HG03575 (cell line): ENCODE measurements at regions not wholly inside any gene's neighbourhood (a gene's known extent, or its start where the extent isn't known, plus 50 kb on each side); places are given as distances from the start of the nearest gene placed in this dataset.
A peak's percentile ranks its signal among the peaks of the same experiment; 100 is the strongest.

Source experiments
- ATAC-seq: cut with Tn5 transposase; IDR thresholded peaks from one replicate; pipeline ENCODE4 v1.9.1; 2021; ENCODE audit not compliant: unreplicated experiment, insufficient number of reproducible peaks, low FRiP score; ENCODE audit errors: extremely low read depth

DNA sequence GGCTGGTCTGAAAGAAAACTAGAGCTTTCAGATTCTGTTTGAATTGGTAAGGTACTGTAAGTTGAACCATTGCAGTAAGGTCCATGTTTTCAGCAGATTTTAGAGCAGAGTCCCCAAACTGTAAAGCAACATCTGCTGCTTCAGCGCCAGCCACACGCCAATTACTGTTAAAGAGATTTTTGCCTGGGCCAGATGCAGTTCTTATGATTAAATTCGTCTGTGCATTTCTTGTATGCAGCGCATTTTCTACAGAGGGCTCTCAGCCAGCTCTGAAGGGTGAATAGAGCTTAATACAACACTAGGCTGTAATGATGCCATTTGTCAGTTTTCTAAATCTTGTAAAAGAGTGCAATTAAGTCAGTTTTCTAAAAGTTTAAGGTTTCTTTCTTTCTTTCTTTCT lies 246.3 kb downstream of the COX7C start:
- ATAC-seq = no peak

DNA sequence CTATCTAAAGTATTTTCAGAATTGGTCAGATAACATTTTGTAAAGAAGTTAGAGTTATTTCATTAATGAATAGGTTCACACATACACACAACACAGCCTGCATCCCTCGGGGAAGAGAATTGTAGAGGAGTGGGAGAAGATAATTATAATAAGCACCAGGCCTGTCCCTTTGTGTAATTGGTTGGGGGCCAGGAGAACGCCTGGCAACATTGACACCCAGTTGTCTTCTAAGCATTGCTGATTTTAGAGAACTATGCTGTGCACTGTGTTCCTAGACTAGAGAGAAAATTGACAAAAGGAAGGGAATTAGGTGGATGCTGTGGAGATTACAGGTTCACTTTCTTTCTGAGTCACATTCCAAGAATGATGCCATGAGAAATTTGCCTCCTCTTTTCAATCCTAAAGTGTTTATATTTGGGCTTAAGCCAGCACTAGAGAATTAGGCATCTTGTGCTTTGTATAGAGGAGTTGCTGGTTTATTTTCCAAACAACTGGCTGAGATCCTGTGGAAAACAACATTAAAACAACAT lies 247.6 kb downstream of the COX7C start:
- ATAC-seq = no peak

DNA sequence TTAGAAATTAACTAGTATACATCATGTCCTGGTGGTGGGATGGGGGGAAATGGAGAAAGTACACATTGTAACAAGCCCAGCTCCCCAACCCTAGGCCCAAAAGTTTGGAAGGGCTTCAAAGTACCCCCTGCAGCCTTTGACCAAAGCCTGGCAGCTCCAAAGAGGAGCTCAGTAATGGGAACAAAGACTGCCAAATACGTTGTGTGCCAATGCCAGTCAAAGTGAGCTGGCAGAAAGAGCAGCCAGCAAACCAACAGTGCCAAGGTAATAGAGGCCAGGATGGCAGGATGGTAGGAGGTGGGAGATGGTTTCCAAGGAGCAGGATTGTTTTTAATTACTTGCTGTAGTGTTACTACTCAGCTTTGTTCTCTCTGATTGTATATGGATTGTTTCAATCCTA lies 248.3 kb downstream of the COX7C start:
- no peak for ATAC-seq

DNA sequence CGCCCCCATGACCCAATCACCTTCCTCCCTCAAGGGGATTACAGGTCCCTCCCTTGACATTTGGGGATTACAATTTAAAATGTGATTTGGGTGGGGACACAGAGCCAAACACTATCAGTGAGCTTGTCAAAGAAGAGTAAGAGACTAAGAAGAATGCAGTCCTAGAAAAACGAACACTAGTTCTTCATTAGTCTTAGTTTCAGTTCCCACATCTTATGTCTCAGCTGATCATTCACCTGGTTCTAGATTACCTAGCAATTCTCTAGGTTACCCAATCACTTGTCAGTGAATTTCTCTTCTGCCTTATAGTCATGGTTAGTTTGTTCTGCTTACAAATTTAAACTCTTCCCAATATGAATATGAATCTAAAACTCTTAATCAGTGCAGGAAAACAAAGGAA lies 251.5 kb downstream of the COX7C start:
- ATAC-seq = no peak

DNA sequence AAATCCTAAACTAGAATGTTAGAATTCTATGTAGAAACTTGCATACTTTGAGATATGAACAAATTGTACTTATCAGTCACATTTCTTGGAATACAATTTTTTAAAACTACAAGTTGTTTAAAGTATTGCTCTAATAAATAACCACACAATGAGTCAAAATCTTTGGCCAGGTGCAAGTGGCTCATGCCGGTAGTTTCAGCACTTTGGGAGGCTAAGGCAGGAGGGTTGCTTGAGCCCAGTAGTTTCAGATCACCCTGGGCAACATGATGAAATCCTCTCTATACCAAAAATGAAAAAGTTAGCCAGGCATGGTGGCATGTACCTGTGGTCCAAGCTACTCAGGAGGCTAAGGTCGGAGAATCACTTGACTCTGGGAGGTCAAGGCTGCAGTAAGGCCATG lies 257.8 kb downstream of the COX7C start:
- ATAC-seq = no peak

DNA sequence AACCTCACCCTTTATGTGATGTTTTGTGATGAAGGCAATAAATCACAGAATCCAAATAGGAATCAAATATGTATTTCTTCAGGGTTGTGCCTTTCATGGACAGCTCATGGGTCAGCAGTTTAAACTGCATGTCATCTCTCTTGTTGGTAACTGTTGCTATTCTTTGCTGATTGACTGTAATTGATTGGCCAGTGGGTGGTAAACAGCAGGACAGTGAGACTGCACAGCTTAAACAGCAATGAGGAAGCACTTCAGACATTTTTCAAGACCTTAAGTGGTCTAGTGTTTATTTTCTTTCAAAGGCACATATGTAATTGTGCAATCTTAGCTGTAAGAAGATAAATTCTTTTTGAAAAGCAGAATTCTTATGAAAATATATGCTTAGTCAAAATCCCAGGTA lies 260.5 kb downstream of the COX7C start:
- no peak for ATAC-seq

DNA sequence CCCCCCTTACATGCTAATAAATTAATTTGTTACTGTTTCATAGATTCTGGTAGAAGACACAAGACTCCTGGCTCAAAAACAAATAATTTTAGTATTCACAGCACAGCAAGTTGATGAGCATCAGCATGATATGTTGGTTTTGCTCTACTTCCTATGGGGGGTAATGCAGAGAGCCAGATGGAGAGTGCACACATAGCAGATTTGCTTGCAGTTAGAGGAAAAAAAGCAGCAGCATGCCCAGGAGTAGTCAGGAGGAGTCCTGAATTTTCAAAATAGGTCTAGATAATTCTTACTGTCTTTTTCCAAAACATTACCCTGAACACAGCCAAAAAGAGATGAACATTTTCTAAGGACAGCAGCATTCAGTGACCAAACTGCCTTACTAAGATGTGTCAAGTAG lies 261.3 kb downstream of the COX7C start:
- no peak for ATAC-seq

DNA sequence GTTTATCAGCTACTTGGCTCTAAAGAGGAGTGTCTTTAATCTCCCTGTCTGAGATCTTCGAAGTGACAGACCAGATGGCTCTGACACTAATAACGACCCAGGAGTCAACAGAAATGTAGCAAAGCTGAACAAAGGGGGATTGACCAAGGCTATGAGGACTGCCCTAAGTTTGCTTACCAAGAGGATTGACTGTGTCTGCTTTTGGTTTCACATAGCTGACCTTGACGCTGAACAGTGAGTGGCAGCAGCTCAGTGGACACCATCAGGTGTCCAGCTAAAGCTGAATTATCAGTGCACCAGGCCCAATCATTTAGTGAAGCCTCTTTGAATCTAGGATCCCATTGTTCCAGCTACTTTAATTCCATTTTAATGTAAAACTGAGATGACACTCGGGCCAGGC lies 262.6 kb downstream of the COX7C start:
- ATAC-seq = no peak

DNA sequence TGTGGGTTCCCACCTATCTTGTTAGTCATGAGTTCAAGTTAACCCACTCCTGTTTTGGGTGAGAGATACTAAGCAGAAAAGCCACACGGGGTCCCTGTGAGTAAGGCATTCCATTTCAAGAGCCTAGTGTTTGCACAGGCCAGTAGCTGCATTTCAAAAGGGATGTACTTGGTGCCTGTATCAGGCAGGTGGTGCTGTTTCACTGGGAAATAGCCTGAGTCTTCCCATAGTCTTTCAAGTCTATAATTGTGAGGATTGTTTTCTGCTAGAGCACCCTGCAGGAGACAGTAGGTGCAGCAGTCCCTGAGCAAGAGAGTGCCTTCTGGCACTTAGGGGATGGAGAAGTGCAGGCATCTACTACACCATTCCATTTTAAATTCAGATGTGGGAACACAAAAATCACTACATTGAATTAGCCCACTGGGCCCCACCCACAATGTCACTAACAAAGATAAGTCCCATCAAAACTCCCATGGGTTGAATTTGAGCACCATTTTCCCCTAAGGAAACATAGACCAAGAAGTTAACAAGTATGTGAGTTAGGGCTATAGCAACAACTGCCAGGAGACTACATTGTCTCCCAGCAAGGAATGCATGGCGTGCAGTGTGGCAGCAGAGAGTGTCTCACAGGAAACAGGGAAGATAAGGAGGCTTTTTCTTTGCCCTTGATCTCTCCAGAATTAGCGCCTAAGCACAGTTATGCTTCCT lies 263.2 kb downstream of the COX7C start:
- ATAC-seq = peak; percentile 93

DNA sequence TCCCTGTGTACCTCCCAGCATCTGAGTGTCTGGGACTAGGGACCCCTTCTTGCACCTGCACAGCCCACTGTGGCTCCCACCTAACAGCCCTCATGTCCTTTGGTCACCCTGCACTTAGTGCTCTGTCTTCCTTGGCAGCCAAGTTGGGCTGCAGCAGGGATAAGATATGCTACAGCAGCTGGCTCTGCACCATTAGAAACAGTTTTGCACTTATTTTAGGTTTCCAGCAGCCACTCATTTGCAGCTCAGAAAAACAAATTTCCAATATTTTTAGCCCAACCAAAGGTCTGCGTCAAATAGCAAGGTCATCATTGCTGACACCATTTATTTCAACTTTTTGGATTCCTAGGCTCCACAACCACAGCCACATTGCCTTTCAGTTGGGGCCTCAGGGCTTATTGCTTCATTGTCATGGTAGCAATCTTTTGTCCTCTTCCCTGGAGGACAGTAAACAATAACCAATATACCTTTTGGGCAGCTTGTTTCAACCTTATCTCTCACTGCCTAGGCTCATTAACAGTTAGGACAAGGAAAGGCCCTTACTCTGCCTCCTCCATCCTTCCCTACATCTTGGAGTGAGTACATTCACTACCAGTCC lies 263.9 kb downstream of the COX7C start:
- no peak for ATAC-seq

DNA sequence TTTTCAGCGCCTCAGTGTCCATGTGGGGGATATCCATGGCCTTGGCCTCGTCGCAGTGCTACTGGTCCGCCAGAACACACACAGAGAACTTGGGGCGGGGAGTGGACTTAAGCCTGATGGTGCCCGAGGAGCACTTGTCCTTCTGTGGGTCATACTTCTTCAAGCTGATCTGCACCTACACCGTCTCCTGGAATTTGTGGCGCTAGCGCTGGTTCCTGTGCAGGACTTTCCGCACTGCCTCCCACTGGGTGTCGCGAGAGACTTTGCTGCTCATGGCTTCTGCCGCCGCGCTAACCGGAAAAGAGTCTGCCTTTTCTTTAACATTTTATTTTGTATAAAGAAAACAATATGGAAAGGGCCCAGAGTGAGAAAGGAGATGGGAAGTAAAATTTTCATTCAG lies 266.9 kb downstream of the COX7C start:
- ATAC-seq = no peak

DNA sequence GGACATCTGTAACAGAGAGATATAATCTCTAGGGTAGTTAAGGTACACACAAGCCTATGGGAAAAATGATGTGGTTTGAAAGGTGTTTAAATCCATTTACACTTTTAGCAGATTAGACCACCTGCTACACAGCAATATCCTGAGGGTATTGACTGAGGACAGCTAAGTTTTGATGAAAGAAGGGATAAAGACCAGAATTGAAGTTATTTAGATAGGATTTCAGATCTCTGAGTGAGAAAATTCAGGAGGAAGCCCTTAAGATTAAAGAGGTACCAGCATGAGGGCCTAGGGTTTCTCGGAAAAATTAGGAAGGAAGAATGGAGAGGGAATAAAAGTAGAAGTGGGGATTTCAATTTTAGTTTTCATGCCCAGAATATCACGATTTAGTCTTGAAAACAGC lies 267.3 kb downstream of the COX7C start:
- ATAC-seq = no peak

DNA sequence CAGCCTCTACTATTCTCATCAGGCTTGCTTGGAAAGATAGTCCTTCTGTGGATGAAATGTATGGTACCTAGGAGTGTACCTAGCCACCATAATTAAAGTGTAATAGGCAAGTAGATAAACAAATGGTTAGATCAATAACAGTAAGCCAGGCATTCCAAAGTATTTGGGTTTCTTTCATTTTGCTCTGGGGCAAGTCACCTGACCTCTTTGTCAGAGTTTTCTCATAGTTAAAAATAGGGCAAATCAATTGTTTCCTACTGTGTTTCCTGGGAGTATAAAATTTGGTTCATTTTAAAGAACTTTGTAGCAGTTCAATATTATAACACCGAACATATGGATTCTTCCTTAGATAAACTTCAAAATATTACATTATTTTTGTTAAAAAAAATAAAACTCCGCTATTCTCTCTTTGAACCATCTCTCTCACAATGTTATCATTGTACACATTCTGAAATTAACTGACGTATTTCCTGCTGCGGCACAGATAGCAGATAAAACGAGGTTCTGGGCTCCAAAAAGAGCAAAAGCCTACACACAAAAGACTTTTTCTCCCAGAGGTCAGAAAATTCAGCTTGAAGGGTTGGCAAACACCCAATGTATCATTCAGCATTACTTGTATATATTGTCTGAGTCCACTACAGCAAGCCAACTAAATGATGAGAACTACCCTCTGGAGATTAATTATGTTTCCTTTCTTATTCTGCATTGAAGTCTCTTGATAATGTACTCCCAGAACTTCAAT lies 267.9 kb downstream of the COX7C start:
- ATAC-seq = no peak

DNA sequence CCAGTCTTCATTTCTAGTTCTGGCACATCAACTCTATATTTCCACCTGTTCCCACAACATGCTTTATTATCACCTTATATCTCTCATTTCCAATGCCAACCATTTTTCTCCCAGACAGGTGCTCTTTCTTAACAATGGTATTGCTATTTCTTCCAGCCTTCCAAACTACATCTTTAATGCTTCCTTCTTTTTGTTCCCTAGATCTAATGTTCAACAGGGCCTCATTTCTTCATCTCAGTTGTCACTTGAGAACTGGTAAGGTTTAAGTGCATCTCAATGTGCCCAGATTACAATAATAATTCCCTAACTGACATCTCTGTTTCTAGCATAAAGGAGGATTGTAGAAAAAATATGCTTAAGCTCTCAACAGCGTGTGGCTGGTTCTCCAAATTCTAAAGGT lies 272.6 kb downstream of the COX7C start:
- no peak for ATAC-seq

DNA sequence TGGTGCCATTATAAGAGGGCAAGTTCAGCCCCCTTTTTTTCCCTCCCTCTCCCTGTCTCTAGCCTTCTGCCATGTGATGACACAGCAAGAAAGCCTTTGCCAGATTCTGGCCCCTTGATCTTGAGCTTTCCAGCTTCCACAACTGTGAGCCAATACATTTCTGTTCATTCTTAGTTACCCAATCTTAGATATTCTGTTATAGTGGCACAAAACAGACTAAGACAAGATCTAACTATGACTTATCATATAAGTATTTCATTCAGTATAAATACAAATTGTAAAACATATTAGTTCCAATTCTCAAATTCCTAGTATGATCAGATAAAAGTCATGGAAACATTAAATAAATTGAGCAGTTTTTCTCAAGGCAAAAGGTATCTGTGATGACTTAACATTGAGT lies 276.3 kb downstream of the COX7C start:
- ATAC-seq = no peak

DNA sequence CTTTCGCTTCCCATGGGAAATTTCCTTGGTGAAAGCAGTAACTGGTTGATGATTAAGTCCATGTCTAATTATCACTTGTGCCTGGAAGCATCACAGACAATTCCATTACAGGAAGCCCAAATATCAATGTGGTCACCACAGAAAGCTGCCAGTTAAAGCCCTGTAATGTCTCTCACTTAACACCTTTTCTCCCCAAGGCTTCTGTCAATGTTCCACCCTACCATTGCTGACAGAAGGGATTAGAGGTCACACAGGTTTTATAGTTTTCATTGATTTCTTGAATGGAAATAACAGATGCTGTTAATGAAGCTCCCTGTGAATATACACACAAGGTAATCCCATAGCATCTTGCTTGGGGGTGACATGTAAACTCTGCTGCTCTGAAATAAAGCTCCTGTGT lies 279.2 kb downstream of the COX7C start:
- no peak for ATAC-seq

DNA sequence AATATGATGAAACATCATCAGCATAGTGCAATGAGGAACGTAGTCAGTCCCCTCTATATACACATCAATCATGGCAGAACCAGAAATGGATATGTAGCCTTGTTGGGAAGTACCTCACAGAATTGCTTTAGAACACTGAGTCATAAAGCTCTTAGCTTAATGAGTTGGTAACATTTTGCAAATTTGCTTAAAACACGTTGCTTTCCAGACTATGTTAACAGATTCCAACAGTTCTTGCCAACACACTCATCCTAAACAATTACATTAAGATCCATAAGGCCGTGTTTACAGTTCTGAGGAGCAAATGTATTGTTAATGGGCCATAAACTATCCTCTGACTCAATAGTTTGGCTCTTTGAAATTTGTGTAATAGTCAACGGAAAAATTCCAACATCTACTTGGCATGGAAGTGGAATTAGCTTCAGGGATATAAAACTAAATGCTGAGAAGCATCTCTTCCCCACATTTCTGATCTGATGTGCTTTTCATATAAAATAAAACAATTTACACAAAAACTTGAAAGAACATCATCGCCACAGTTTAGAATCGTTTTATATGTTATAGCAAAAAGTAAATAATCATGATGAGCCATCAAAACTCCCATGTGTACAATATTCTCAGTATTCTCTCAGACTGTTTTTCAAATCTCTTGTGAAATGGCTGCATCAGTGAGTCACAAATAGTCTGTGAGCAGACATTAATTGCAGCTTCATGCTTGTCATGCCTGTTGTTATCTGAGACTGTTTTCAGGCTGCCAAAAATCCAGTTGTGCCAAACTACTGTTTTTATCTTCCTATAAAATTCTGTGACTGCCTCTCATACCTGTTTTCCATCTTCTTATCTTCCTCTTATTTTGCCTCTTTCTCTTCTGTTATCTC lies 291.9 kb downstream of the COX7C start:
- ATAC-seq = no peak

DNA sequence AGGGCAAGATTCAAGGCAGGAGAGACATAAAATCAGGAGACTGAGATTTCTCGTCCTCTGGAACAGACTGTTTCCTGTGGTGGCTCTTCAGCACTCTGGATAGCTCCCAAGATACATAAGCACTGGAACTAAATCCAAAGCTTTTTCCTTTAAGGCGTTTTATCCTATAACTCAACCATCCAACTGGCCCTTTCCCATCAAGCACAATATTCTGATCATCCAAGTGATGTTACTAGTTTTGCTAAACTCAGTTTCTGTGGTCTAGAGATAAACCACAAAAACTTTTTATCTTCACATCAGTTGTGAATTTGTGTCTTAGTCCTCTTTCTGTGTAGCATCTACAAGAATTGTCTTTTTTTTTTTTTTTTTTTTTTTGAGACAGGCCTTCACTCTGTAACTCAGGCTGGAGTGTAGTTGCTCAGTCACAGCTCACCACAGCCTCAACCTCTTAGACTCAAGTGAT lies 299.4 kb downstream of the COX7C start:
- no peak for ATAC-seq

DNA sequence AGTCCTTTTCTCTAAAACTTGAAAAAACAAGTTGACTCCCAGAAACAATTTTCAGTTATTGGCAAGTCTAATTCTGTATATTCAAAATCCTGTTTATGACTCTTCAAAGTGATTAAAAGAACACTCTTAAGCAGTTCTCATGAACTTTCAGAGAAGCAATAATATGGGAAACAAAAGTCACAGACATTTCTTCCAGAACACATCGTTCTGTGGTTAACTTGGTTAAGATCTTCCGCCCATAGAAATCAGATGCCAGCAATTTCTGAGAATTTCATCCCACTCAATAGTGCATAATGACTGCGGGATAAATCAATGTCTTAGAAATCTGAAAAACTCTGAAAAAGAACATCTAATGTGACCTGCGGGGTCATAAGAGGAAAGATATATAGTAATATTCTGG lies 300.5 kb downstream of the COX7C start:
- ATAC-seq = no peak
